ENCODE measurements at regions not wholly inside any gene's neighbourhood (a gene's known extent, or its start where the extent isn't known, plus 50 kb on each side); places are given as distances from the start of the nearest gene placed in this dataset.

DNA sequence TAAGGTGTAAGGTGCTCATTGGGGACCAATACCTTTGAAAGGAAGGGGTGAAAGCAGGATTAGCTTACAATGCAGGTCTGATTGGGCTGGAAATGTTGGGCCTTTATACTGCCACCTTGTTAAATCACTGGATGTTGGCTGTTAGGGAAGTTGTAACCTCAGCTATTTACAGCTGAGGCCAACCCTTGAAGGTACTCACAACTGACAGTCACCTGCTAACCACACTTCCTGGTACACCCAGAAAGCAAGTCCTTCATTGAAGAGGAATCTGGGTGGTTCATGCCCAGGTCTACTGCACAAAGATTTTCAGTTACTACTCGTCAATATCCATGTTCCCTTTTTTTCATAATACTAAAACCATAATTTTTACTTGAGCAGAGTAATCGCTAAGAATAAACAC is 65.4 kb upstream of the CLDN18 start:
- TF ChIP-seq CTCF (IDR thresholded peaks at IDR 0.05; ENCODE audit: poor library complexity) (no peak), EZH2 (IDR thresholded peaks at IDR 0.05; ENCODE audit: borderline replicate concordance) (no peak), EZH2phosphoT487 (IDR thresholded peaks at IDR 0.05; ENCODE audit: low read depth, severe bottlenecking, unreplicated experiment) (no peak)
